8988T (cell line): ENCODE measurements at regions not wholly inside any gene's neighbourhood (a gene's known extent, or its start where the extent isn't known, plus 50 kb on each side); places are given as distances from the start of the nearest gene placed in this dataset.

ENCODE experiments used
- DNase-seq: peaks from one replicate; pipeline ENCODE4 v3.0.0; 2011

DNA sequence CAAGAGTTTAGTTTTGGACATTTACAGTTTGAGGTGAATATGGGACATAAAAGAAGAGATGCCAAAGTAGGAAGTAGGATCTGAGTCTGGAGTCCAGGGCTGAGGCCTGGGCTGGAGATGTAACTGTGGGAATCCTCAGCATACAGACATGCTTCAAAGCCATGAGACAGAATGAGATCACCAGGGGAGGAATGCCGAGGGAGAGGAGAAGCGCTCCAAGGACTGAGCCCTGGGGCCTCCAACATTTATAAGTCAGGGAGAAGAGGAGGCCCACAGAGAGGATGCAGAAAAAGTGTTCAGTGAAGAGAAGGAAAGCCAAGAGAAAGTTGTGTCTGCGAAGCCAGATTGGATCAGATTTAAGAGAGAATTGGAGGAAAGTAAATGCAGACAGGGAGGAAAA is 277.5 kb upstream of the MYOCD start:
- DNase-seq, result no peak

DNA sequence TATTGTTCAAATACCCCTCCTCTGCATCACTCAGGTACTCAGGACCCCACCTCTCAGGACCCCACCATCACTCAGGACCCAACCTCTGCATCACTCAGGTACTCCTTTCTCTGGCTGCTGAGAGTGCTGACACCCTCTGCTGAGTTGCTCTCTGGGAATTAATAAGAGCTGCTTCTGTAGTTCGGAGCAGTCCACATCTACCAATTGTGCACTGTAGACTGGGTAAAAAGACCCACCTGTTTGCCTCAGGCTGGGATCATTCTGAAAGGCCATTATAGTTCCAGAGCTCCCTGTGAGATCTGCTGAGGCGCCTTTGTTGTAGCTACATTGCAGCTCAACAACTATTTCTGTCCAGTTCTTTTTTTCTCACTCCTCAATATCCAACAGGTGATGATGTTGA is 276.3 kb upstream of the MYOCD start:
- DNase-seq, result no peak

DNA sequence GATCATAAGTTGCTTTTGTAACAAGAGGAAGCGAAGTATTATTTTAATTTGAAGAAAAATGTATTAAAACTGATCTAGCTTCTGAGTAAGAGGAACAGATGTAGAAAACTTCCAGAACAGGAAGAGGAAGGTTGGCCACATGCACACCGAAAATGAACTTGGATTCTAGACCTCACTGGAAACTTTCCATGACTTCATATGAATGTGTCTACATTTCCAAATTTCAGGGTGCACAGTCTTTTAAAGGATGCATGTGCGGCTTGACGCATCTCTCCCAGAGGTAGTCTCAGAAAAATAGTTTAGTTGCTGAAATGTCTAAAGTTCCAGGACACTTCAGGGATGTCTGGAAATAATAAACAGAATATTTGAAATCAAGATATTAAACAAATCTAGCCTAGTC is 275.1 kb upstream of the MYOCD start:
- no peak for DNase-seq

DNA sequence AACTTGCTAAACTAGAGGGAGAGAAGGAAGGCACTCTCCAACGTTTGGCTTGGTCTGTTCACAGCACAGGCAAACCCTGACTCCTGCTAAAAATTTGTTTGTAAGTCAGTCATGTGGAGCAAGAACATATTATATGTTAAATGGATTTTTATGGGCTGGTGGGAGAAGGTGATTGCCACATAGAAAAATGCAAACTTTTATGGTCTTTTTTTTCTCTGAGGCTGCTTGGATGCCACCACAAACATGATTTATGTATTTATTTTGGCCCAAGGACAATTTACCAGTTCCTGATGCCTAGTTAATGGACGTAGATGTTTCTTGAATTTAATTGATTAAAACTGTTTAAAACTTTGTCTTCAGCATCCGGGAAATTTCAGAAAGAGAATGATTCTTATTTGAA is 274.2 kb upstream of the MYOCD start:
- DNase-seq, result no peak

DNA sequence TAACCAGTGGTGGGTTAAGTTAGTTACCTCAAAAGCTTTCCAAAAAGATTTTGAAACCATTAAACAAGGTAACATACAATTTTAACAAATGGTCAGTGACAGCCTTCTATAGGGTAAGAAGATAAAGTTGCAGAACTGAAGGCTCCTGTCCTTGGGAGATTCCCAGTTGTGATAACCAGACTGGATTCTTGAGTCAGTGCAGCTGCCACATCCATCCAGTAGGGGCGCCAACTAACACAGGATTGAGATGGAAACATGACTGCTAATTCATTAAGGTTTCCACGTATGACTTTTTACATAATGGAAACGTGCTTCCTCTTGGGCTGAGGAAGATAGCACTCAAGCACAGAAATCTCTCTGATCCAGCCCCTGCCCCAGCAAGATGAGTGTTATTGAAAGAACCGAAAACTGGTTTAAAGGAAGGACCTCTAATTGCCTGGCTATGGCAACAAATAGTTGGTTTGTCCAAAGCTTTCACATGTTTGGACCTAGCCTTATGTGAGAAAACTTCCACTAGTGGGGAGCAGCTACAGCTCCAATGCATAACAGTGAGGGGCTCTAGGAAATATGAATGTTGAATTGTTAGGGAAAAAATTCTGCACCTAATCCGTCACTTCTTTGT is 269.8 kb upstream of the MYOCD start:
- DNase-seq, result no peak

DNA sequence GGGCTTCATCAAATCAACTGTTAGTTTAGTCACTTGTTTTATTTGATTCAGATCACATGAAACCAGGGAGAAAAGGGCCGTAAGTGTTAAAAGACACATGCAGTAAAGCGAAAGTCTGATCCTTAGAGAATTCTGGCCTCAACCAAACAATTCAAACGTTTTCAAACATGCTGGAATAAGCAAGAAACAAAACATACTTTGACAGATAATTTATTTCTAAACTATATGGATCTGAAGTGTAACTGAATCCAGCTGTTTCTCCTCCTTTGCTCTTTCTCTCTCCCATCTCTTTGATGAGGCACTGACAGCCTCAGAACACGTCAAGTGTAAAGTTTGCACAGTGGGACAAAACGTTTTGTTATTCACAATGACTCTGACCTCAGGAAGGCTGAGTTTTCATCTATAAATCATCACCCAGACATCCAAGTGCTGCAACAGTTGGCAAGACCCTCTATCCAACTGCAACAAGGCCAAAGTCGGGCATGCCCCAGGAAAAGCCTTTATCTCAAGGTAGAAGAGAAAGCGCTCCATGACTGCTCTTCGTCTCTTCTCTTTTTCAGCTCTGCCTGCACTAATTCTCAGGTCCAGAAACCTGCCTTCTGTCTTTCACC is 267.1 kb upstream of the MYOCD start:
- DNase-seq, result no peak

DNA sequence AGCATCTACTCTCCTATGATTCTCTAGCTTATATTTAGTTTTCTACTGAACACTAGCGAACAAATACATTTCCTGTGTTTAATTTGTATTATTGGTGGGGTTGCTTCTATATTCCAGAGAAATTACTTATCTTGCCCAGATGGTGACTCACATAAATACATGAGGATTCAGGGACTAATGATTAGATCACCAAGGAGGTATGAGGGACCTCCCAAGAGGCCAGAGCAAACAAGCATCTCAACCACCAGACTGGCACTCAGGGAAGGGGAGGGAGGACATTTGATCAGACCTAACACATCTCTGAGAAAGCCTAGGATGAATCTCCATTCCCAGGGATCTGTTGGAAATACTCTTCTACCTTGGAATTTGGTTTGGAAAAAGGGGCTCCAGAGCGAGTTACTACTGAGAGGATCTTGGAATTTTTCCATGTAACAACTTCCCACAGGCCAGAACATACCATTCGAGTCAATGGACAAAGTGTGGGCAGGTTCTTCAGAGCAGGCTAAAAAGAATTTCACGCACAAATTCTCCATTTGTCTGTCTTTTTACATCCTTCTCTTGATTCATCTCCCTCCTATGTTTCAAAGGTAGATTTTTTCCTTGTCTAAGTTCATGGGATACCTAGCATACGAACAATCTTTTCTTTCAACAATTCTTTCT is 262.6 kb upstream of the MYOCD start:
- no peak for DNase-seq

DNA sequence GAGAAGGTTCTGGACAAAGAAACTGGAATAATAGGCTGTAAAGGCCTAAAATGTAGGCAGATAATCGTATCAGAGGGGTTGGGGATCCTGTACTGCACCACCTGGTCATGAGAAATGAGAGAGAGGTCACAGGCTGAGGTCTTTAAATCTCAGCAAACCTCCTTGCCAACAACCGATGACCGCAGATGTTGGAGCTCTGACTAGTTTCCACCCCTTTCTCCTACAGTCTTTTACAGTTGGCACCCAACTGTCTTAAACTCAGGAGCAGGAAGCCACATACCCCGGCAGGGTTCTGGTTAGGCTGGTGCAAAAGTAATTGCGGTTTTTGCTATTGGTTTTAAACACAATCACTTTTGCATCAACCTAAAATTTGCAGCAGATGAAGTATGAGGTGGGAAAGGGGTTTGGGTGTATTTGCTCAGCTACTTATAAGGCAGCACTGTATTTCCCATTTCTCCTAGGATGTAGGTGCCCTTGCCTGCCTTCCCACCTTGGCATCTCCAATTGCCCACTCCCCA is 261.8 kb upstream of the MYOCD start:
- DNase-seq, result no peak

DNA sequence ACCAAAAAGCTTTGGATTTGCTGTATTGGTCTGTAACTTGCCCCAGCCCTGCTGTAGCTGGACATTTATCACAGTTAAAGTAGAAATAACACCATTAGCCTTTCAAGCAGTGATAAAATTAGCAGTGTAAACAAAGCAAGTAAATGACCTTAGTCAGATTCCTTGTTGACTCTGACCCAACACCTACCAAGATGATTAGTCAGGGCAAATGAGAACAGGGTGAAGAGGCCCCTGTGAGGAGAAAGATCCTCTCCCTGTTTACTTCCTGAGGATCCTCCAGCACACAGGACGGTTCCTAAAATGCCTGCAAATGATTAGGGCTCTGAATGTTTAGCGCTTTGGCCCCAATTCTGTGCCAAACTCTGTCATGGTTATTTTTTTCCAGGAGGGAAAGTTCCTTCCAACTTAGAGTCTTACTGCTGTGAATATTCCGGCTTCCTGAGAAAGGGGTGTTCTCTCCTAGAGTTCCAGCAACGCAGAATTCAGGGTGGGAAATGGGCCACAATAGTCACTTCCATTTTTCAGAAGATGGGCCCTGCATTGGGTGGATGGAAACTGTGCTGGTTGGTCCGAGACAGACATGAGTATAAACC is 259.0 kb upstream of the MYOCD start:
- DNase-seq, result no peak

DNA sequence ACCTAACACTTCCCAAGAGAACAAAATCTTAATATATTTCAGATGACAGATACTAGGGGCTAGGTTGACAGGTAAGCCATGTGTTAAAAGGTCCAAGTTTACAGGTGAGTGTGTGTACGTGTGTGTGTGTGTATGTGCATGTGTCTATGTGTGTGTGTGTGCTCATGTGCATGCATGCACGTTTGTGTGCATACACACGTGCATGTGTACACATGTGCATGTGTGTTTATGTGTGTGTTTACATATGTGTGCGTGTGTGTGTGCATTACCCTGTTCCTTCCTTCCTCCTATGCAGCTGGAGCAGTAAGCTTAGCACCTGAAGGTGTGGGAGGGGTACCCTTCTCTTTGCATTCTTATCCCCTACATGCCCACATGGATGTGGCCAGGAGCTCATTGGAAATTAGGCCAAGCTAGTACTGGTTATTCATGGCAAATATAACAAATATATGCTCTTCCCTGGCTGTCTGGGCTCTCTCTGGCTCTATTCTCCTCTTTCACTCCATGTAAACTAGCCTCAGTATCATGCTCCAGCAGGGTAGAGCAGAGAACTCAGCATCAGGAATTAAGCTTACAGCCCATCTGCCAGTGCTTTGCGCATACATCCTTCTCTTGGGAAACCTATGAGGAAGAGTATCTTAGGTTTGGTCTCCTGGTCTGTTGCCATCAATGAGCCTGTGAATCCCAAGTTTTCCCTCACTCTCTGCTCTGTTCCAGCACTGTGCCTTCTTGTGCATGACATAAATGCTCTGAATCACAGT is 258.0 kb upstream of the MYOCD start:
- no peak for DNase-seq

DNA sequence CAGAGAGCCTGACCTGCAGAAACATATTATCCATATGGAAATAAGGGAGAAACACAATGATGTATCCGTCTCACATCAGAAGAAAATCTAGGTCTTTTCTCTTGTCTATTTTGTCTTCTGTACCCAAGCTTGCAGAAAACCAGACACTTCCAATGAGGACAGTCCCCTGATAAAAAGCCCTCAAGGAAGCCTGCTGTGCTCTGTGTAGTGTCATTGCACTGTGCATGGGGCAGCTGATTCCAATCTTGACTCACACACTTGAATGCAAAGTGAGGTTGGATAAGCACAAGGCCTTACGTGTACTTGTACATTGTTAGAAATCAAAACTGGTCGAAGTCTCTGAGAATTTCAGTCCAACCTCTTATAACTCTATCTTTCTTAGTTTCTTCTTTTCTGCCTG is 256.6 kb upstream of the MYOCD start:
- DNase-seq, result no peak

DNA sequence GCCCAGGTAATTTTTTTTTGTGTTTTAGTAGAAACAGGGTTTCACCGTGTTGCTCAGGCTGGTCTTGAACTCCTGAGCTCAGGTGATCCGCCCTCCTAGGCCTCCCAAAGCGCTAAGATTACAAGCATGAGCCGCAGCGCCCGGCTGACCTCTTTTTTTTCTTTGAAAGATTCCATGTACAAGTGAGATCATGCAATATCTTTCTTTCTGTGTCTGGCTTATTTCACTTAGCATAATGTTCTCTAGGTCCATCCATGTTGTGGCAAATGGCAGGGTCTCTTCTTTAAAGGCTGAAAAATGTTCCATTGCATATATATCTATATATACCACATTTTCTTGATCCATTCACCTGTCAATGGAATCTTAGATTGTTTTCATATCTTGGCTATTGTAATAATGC is 255.0 kb upstream of the MYOCD start:
- DNase-seq, result no peak

DNA sequence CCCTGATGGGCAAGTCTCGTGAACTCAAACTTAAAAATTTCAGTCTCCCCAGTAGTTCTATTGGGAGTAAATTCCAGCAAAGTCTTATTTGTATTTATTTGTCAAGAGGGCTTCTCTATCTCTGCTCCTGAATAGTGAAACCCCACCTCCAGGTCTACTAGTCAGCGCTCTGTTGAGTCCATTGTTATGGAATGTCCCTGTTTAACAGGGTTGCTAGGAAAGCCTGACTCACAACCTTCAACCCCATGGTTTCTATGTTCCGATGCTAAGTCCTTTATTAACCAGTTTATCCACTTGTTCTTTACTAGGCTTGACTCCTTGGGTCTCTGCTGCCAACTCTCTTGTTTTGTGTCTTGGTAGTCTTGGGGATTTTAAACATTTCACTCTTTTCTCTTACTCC is 250.7 kb upstream of the MYOCD start:
- no peak for DNase-seq

DNA sequence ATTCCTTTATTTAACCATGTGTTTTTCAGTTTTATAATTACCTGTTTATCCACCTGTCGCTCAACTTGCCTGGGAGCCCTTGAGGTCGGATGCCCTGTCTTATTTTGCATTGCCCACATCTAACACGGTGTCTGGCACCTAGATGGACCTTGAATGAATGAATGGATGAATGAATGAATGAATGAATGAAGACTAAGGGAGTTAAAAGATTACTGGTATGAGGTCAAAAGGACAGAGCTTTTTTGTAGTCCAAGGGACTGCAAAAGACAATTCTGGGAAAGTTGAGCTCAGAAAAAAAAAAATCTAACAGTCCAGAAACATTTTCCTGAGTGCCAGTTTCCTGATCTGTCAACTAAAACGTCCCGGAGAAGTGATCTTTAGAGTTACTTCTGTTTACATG is 244.6 kb upstream of the MYOCD start:
- DNase-seq, result no peak

DNA sequence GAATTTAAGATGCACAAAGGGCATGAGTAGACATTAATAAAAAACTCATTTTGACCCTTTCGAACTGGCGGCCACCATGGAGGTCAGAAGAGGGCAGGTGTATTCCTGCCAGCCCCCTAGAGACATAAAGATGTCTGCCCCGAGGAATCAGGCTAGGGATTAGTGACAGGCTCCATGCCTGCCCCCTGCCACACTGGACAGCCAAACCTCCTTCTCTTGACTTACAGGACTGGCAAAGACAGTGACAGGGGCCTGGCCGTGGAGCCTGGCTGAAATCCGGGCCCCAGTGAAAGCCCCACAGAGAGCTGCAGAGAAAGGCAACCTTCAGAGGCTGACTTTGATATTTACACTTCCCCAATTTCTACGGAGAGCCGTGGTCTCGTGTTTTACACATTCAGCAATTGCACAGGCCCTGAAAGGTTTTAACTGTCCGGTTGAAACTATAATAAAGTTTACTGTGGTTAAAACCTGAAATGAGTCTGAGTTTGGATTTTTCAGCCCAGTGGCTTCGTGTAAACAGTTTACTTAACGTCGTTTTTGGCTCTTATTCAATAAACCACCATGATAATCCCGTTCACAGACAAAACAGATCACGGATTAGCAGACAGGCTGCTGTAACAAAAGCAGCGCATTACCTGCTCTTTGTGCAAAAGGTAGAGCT is 243.9 kb upstream of the MYOCD start:
- no peak for DNase-seq

DNA sequence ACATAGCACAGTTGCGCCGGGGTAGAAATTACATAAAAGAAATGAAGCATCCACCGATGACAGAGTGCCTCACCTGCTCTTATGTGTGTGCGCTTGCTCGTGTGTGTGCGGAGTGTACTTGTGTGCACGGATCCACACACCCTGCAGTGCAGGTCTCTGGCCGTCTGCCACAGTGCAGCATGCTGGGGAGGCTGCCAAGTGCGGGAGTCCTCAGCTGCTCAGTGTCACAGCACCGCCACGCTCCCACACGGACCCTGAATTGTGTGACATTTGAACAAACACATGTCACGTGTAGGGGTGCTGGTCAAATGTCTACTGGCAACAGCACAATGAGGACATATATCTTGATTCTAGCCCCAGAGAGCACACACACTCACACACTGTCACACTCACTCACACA is 243.0 kb upstream of the MYOCD start:
- DNase-seq, result no peak

DNA sequence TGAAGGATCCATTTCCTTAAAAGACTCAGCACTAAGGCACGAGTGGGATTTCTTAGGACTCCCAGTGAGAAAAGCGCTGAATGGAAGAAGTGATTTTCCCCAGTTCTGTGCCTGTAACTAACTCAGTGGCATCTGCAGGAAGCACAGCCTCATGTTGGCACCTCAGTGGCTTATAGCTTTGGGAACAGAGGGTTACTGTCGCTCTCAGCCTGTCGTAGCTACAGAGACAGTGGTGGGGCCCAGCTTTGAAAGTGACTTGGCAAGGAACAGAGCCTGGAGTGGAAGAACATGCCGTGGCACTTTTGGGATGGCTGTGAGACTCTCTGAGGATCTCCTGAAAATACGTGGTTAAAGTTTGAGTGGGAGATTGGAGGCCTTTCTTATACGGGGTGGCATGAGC is 242.4 kb upstream of the MYOCD start:
- no peak for DNase-seq

DNA sequence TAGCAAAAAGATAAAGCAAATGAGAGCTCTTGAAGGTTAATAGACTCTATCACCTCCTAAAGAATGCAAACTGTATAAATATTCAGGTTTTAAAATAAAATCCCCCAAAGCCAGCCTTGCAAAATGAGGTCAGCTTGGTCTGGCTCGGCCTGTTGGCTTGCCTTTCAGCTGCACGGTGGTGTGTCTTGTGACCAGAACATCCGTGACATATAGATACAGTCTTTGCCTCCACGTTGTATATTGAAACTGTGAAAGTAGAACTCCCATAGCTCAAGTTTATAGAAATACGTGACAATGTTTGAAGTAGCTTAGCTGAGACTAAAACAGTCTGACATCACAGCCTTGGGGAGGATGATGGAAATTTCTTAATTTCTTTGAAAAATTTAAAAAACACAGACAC is 236.6 kb upstream of the MYOCD start:
- DNase-seq, result no peak

DNA sequence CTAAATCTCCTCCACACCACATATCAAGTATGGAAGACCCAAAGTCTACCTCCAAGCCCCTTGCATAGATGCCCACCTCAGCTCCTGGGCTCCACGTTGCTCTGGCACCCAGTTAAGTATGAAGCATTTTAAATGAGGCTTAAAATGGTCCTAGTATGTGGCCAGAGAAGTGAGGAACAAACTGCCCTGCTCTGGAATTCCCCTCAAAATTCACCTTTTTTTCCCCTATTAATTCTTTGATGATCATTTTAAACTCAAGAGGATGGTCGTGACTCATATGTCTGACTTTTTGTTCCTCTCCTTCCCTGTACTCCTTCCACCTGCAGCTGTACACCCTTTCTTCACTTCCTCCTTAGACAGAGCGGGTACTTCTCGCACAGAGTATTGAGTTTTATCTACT is 234.5 kb upstream of the MYOCD start:
- DNase-seq, result no peak

DNA sequence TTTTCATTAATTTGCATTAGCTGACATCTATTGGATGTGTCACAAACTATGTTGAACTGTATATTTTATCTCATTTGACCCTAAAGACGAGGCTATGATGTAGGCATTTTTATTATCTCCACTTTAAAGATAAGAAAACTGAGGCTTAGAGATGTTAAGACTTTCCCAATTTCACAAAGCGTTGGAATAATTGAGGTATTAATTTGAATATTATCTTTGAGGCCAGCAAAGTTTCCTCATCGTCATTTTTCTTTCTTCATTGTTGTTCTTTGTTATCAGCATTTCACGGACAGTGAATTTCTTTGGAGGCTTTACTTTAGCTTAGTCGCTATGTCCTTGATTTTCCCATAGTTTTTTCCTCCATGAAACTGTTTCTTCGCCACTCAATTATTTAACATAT is 227.5 kb upstream of the MYOCD start:
- DNase-seq, result no peak

DNA sequence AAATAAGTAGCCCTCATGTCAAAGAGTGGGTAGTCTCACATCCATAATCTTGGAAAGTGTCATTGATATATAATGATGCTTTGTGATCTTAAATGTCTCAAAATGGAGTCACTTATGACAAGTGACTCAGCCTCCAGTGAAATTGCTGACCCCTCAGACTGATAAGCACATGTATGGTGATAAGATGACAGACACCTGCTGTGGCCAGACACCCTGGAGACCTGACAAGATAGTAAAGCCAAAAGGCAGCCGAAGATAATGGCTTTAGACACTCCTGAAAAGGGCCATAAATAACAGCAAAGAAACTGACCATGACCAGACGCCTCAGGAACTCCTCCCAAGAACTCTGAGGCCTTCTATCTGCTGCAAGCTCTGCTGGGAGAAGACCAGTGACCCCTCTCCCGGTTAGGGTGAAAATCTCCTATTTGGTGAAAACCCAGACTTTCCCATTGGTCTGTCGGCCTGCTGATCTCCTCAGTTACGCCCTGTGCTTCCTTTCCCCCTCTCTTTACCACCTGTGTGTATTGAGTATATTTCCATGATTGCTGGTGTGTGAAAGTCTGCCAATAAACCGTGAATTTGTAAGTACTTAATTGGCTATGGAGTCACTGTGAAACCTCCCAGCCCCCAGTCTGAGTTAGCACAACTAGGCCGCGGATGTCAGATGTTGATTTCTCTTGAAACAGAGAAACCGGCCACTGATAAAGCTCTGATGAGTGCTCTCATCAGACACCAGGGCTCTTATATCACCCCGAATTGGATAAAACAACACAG is 226.7 kb upstream of the MYOCD start:
- no peak for DNase-seq

DNA sequence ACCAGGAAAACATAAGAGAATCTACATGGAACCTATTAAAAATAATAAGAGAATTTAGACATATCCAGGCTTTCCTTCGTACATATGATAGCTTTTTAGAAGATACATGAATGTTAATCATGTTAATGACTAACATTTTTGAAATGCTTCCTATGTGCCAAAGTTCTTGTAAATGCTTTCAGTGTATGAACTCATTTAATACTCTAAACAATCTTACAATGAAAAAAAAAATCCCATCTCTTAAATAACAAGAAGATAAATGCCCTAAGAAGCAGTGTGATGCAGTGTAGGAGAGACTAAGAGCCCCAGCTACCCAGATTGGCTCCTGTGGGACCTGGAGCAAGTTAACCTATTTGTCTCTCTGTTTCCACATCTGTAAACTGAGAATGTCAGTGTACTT is 220.4 kb upstream of the MYOCD start:
- no peak for DNase-seq
